Epithelial cell of prostate (primary cell): ENCODE measurements at regions not wholly inside any gene's neighbourhood (a gene's known extent, or its start where the extent isn't known, plus 50 kb on each side); places are given as distances from the start of the nearest gene placed in this dataset.
"Not testable (repeated sequence)": the region's sequence is repeated elsewhere in the genome, so short reads cannot be mapped to it uniquely, and the experiment has no call there.

Experiments used
- DNase-seq: peaks from one replicate; pipeline ENCODE4 v3.0.0-alpha.2; 2011; ENCODE audit warnings: low read depth, low spot score
- H3K27ac ChIP-seq: fragments of 450-650 bp; 2 replicates; pipeline ENCODE4 v1.5.1; 2017; ENCODE audit warnings: mild to moderate bottlenecking

DNA sequence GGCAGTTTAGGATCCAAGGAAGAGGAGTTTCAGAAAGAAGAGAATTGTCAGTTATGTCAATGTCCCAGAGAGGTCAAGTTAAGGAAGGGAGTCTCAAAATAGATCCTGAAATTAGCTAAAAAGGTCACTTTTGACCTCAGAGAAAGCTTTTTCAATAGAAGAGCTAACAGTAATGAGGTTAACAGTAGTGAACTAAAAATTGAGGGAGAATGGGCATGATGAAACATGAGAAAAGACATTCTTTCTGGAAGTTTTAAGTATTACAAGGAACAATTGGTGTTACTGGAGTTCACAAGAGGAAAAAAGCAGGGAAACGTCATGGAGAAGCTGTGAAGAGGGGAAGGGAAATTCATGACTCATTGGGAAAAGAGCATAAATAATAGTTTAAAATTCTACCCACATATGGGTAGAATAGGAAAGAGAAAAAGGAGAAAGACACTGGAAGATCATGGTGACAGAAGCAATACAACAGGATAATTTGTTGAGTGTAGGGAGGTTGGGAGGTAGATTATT lies 381.2 kb upstream of the FAR2 start:
- no peak overlapping the region for H3K27ac ChIP-seq
- no peak for DNase-seq

DNA sequence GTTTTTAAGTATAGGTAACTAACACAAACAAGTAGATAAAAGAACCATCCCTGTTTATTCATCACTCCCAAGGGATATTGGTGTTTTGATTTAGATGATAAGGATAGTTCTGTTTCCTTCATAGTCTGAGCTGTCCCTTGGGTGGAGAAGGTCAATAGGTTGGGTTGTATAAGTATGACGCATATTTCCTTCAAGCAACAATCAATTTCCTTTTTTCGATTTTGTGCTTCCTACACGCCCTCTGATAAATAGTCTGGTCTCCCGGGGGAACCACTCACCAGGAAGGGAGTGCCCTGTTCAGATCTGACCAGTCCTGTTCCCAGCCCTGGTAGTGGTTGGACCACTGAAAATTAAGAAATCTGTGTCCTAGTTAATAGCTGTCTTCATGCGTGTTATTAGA lies 378.8 kb upstream of the FAR2 start:
- no peak for DNase-seq
- no peak overlapping the region for H3K27ac ChIP-seq

- no peak for DNase-seq
- no peak overlapping the region for H3K27ac ChIP-seq
Observed at GRCh38 chr12:28771968-28772367, 377.1 kb upstream of the FAR2 start.

- no peak for DNase-seq
- no peak overlapping the region for H3K27ac ChIP-seq
Observed at GRCh38 chr12:28775556-28775955, 373.5 kb upstream of the FAR2 start.

- no peak for DNase-seq
- H3K27ac ChIP-seq, result no peak overlapping the region
Observed at GRCh38 chr12:28776220-28776619, 372.9 kb upstream of the FAR2 start.

- no peak for DNase-seq
- H3K27ac ChIP-seq, result no peak overlapping the region
Observed at GRCh38 chr12:28776913-28777422, 372.1 kb upstream of the FAR2 start.

DNA sequence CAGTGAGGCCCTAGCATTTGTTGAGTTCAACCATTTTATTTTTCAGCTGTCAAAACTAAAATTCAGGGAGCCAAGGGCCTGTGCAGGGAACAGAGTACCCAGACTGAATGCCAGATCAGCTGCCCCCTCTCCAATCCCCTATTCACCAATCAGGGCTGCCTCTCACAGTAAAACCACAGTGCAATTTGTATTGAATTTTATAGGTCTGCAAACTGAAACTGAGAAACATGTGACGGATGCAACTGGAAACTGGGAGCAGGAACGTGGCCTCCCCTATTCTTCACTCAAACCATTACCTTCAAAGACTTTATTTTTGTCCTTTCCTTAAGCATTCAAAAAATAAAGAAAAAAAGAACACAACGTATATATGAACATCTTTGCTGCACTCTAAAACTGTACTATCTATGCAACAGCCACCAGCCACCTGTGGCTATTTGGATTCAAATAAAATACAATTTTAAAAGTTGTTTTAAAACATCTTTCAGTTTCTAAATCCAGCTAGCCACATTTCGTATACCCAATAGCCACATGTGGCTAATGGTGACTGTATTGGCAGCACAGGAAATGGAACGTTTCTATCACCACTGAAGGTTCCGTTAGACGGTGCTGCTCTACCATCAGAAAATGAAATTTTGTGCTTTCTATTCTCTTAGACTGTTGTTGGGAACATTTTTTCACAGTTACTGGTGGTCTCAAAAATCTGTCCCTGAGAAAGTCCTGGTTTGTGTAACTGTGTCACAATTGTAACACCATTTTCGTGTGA lies 371.3 kb upstream of the FAR2 start:
- H3K27ac ChIP-seq, result no peak overlapping the region
- no peak for DNase-seq

- peak; percentile 29 for DNase-seq
Observed at GRCh38 chr12:28780096-28780495, 369.0 kb upstream of the FAR2 start.

DNA sequence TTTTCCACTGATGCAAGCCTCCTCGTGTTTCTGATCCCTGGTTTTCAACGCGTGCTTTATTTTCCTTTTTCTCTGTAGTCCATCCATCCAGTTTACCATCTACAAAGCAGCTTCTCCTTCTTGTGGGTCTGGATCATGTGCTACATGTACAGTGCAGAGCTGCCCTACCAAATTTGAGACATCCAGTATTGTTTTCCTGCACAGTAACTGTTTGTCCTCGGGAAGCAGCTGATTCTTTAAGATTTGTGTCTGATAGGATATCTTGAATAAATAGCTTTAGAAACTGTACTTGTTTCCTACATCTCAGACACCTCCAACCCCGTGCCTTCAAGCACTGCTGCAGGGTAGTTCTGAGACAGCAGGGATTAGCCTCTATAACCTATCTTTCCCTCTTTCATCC lies 368.1 kb upstream of the FAR2 start:
- H3K27ac ChIP-seq, result no peak overlapping the region
- no peak for DNase-seq

More at GRCh38 chr12:28780096-28780495, 369.0 kb upstream of the FAR2 start:
- no peak overlapping the region for H3K27ac ChIP-seq

DNA sequence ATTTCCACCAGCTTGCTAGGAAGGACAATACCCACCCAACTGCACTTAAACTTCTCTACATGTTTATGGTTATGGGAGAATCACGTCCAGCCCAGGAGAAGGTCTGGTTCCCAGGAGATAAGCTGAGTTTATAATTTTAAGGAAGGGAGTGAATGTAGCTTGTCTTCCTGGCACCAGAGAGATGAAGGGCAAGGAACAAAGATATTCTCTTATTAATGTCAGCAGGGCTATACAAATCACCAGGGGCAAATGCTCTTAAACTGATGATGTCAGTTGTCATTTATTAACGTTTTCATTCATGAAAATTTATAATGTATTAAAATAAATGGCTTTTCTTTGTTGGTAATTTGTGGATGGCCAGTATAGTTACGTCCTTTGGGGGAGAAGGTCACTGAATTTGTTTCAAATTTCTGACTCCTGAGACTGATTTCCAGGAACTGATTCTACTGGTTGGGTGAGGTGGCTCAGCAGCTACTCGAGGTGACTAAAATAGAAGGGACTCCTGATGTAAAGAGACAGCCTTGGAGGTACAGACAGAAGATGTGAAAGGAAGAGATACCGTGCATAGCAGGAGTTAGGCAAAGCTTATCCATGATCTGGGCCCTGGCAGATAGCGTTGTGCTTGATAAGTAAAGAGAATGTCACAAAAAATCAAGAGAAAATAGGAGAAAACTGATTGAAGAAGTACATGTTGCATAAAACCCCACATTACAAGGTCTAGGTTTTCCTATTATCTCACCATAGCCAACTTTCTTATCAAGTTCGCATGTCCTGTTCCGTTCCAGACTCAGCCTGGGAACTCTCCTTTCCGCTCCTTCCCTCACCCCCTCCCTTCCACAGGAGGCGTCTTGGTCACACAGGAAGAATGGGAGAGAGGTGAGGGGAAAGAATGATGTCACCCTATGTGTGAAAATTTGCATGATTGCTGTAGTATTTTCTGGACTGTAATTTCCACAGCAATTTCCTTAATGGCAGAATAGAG lies 367.1 kb upstream of the FAR2 start:
- H3K27ac ChIP-seq, result no peak overlapping the region
- no peak for DNase-seq

GRCh38 chr12:28782812-28783211 lies 366.3 kb upstream of the FAR2 start:
- no peak overlapping the region for H3K27ac ChIP-seq

GRCh38 chr12:28787151-28787550 lies 361.9 kb upstream of the FAR2 start:
- DNase-seq, result no peak
- H3K27ac ChIP-seq, result no peak overlapping the region

More at GRCh38 chr12:28782812-28783211, 366.3 kb upstream of the FAR2 start:
- DNase-seq, result no peak

GRCh38 chr12:28788256-28788655 lies 360.8 kb upstream of the FAR2 start:
- DNase-seq, result not testable (repeated sequence)

DNA sequence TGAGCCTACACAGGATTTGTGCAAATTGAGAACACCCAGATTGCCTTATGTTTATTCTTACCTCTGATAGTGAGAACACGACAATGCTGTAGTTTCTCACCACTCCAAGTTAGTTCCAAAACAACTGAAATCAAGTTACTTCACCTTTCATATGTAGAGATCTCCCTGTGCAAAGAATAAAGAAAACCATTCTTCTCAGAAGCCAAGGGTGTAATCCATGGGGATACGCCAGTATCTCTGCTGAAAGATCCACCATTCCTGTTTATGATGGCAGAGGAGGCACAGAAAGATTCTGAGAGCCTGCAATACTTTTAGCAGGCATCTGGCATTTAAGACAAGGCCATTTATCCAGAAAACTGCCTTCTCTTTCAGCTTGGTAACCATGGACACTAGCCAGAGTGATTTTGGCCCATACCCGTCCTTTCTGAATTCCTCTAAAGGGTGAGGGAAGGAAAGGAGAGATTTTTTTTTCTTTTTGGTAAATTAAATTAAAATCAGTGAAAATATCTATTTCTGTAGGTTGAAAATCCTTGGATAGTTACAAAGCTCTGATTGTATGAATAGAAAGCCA lies 355.4 kb upstream of the FAR2 start:
- DNase-seq, result no peak
- H3K27ac ChIP-seq, result no peak overlapping the region

More at GRCh38 chr12:28788256-28788655, 360.8 kb upstream of the FAR2 start:
- H3K27ac ChIP-seq, result not testable (repeated sequence)

DNA sequence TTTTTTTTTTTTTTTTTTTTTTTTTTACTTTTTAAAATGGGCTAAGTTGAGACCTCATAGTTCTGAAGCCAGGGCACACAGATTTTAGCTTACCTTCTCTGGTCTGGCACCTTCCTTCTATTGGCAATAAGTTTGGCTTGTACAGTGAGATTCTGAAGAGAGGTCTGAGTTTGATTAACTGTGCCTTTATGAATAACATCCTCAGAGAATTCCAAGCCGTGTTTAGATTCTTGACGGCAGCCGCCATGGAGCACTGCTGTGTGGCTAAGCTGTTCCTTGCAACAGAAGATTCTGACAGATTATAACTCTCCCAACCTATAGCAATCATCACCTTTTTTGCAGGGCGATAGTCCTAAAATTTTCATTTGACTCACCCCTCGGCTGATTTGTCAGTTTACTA lies 354.9 kb upstream of the FAR2 start:
- H3K27ac ChIP-seq, result no peak overlapping the region

DNA sequence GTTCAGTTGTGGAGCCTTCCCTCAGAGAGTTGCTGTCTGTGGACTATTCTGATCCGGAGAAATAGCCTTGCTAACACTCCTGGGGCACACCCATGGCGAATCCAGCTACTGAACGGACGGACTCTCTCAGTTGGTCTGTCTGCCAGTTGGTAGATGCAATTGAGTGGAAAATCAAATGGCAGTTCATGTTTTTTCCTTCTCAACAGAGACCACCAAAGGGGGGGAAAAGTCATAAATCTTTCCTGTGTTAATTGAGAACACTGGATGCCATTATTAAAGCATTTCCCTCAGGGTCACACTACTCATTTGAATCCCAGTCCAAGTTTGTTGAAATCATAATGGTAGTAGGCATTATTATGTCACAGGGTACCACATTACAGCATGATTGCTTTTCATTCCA lies 354.3 kb upstream of the FAR2 start:
- H3K27ac ChIP-seq, result no peak overlapping the region

More for the DNA sequence above, 354.9 kb upstream of the FAR2 start:
- no peak for DNase-seq

GRCh38 chr12:28795311-28795710 lies 353.8 kb upstream of the FAR2 start:
- DNase-seq, result no peak
- no peak overlapping the region for H3K27ac ChIP-seq

More for the DNA sequence above, 354.3 kb upstream of the FAR2 start:
- no peak for DNase-seq

- DNase-seq, result no peak
- H3K27ac ChIP-seq, result no peak overlapping the region
Observed at GRCh38 chr12:28799348-28799747, 349.7 kb upstream of the FAR2 start.

GRCh38 chr12:28800129-28800528 lies 348.9 kb upstream of the FAR2 start:
- no peak for DNase-seq
- H3K27ac ChIP-seq, result no peak overlapping the region

DNA sequence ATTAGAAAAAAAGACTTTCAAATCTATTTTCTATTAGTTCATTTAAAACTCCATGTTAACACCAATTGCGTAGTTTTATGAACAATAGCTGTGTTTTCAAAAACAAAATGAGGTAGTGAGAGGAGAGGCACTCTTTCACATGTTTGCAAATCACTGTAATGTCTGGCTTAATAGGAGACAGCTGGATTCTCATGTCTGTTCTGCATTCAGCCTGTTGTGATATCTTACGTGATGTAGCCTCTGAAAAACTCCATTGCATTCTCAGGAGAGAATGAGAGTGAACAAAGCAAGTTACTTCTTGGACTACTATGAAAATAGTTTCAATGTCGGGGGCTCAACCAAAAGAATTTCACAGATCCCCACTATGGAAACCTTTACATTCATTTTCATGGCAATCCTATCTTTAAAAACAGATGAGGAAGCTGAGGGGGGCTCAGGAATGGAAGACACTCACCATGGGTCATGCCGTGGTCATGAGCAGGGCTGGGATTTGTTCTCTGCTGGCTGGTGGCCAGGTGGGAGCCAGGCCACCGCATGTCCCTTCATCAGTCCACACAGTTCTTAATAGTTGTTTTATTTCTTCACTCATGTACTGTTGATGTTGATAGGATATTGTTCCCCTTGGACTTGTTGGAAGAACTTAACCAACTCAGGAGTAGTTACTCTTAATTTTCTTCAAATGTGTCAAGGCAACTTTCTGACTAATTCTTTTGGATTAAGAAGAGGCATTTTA lies 346.2 kb upstream of the FAR2 start:
- no peak for DNase-seq
- no peak overlapping the region for H3K27ac ChIP-seq
